SK-N-SH (cell line): ENCODE measurements at regions not wholly inside any gene's neighbourhood (a gene's known extent, or its start where the extent isn't known, plus 50 kb on each side); places are given as distances from the start of the nearest gene placed in this dataset.

Experiments
- CTCF ChIA-PET: fragments of 300-600, 350-600 bp; formaldehyde crosslinking; extraction: SDS; loops from one replicate; lab custom pipeline; 2021; lab: Yijun Ruan, JAX
- POLR2A ChIA-PET: fragments of 350-600 bp; sonication (Branson Sonifier 250); formaldehyde crosslinking; extraction: SDS; loops from one replicate; lab custom pipeline; 2020; ENCODE audit warnings: antibody characterized with exemption, inconsistent platforms; lab: Yijun Ruan, JAX
- DNase-seq: peaks from one replicate; pipeline ENCODE4 v3.0.0; 2012
- H2AFZ ChIP-seq: fragments of 200-600 bp; sonication (generic); 2 replicates; pipeline ENCODE4 v1.8.1; 2016; ENCODE audit warnings: antibody characterized with exemption, mild to moderate bottlenecking, low read depth
- H3F3A ChIP-seq: fragments of 200-600 bp; sonication (generic); replicated peaks from 2 replicates; pipeline ENCODE3; 2016; ENCODE audit warnings: antibody characterized with exemption, mild to moderate bottlenecking; ENCODE audit not compliant: insufficient read depth
- H3K27ac ChIP-seq, 2 experiments: fragments of 200-500 bp in 1 of 2; fragments of 200-600 bp in 1 of 2; sonication (Bioruptor generic) in 1 of 2; sonication (generic), shearing (Covaris generic) in 1 of 2; 2 replicates each; pipeline versions ENCODE4 v1.5.1 to v1.6.1; 2014 to 2016; ENCODE audit warnings: low read depth in 2 of 2, inconsistent platforms in 1 of 2, low read length in 1 of 2, mild to moderate bottlenecking in 1 of 2, mixed read lengths in 1 of 2
- H3K27me3 ChIP-seq: fragments of 200-600 bp; sonication (generic), shearing (Covaris generic); 2 replicates; pipeline ENCODE4 v1.6.1; 2016; ENCODE audit warnings: mixed run types; ENCODE audit not compliant: insufficient read depth
- H3K36me3 ChIP-seq, 2 experiments: fragments of 200-500 bp in 1 of 2; fragments of 200-600 bp in 1 of 2; sonication (Bioruptor generic) in 1 of 2; sonication (generic) in 1 of 2; replicated peaks in 1 of 2; 2 replicates each; pipeline versions ENCODE3 to v1.5.1; 2014 to 2016; ENCODE audit warnings: low read length in 1 of 2, mild to moderate bottlenecking in 1 of 2; ENCODE audit not compliant: insufficient read depth in 2 of 2, control insufficient read depth in 1 of 2
- H3K4me1 ChIP-seq, 2 experiments: fragments of 200-500 bp in 1 of 2; fragments of 200-600 bp in 1 of 2; sonication (Bioruptor generic) in 1 of 2; sonication (generic), shearing (Covaris generic) in 1 of 2; 2 replicates each; pipeline versions ENCODE4 v1.5.1 to v1.6.1; 2014 to 2016; ENCODE audit warnings: low read depth in 1 of 2, low read length in 1 of 2, mixed run types in 1 of 2; ENCODE audit not compliant: insufficient read depth in 2 of 2, control insufficient read depth in 1 of 2
- H3K4me2 ChIP-seq: fragments of 200-600 bp; sonication (generic), shearing (Covaris generic); 2 replicates; pipeline ENCODE4 v1.6.1; 2017; ENCODE audit warnings: mixed run types
- H3K4me3 ChIP-seq, 2 experiments: fragments of 200-500 bp in 1 of 2; fragments of 200-600 bp in 1 of 2; sonication (Bioruptor generic) in 1 of 2; sonication (generic), shearing (Covaris generic) in 1 of 2; 2 replicates each; pipeline versions ENCODE4 v1.5.1 to v1.8.1; 2014 to 2016; ENCODE audit warnings: low read depth in 2 of 2, inconsistent platforms in 1 of 2, low read length in 1 of 2, mild to moderate bottlenecking in 1 of 2, mixed read lengths in 1 of 2, moderate library complexity in 1 of 2
- H3K79me2 ChIP-seq: fragments of 200-600 bp; sonication (generic); 2 replicates; pipeline ENCODE4 v1.8.1; 2017; ENCODE audit warnings: mild to moderate bottlenecking; ENCODE audit not compliant: insufficient read depth
- H3K9ac ChIP-seq: fragments of 200-600 bp; sonication (generic); 2 replicates; pipeline ENCODE4 v1.6.1; 2017; ENCODE audit warnings: mixed run types
- H3K9me2 ChIP-seq: fragments of 200-600 bp; sonication (generic); 2 replicates; pipeline ENCODE4 v1.6.1; 2017; ENCODE audit warnings: mixed run types
- H3K9me3 ChIP-seq: fragments of 200-600 bp; sonication (generic); 2 replicates; pipeline ENCODE4 v1.6.1; 2017; ENCODE audit warnings: mixed run types, mild to moderate bottlenecking, moderate library complexity
- H4K20me1 ChIP-seq: fragments of 200-600 bp; sonication (generic); 2 replicates; pipeline ENCODE4 v1.6.1; 2017; ENCODE audit warnings: mild to moderate bottlenecking, mixed run types; ENCODE audit not compliant: insufficient read depth
- CHD2 ChIP-seq: fragments of 150-350 bp; IDR thresholded peaks from 2 replicates; pipeline ENCODE4 v1.6.1; 2018; ENCODE audit warnings: low read length; ENCODE audit not compliant: partially characterized antibody
- ELF1 ChIP-seq: IDR thresholded peaks from 2 replicates; pipeline ENCODE4 v1.4.0; 2012
- EP300 ChIP-seq, 2 experiments: IDR thresholded peaks; 2 replicates each; pipeline versions ENCODE4 v1.4.0 to v1.6.1; 2012; ENCODE audit warnings: borderline replicate concordance in 1 of 2, low read depth in 1 of 2, low read length in 1 of 2
- EZH2phosphoT487 ChIP-seq: fragments of 200-600 bp; sonication (generic); IDR thresholded peaks from 2 replicates; pipeline ENCODE4 v1.6.1; 2017; ENCODE audit warnings: low read depth, mixed run types, mild to moderate bottlenecking, antibody characterized with exemption, moderate library complexity, borderline replicate concordance
- FOSL2 ChIP-seq: IDR thresholded peaks from 2 replicates; pipeline ENCODE4 v1.4.0; 2012; ENCODE audit warnings: low read depth, mild to moderate bottlenecking, moderate library complexity, borderline replicate concordance
- FOXJ3 ChIP-seq: sonication (generic); formaldehyde crosslinking; IDR thresholded peaks from 2 replicates; pipeline ENCODE4 v1.5.1; 2020; ENCODE audit warnings: mild to moderate bottlenecking, missing genetic modification reagents
- FOXM1 ChIP-seq: IDR thresholded peaks from 2 replicates; pipeline ENCODE4 v1.4.0; 2012; ENCODE audit warnings: low read depth, mild to moderate bottlenecking
- GABPA ChIP-seq: IDR thresholded peaks from 2 replicates; pipeline ENCODE4 v1.4.0; 2012; ENCODE audit warnings: low read depth, mild to moderate bottlenecking
- JUND ChIP-seq: IDR thresholded peaks from 2 replicates; pipeline ENCODE4 v1.4.0; 2012
- MEF2A ChIP-seq: IDR thresholded peaks from 2 replicates; pipeline ENCODE4 v1.4.0; 2012; ENCODE audit warnings: low read depth, borderline replicate concordance
- MXI1 ChIP-seq: IDR thresholded peaks from 2 replicates; pipeline ENCODE4 v1.6.1; 2012; ENCODE audit warnings: mild to moderate bottlenecking, low read depth, low read length, improper control_type of control experiment
- NFIC ChIP-seq: IDR thresholded peaks from 2 replicates; pipeline ENCODE4 v1.4.0; 2012; ENCODE audit warnings: borderline replicate concordance
- NRF1 ChIP-seq: IDR thresholded peaks from 2 replicates; pipeline ENCODE4 v1.6.1; 2012; ENCODE audit warnings: low read depth, mild to moderate bottlenecking, low read length
- POLR2AphosphoS5 ChIP-seq: IDR thresholded peaks from 2 replicates; pipeline ENCODE4 v1.6.1; 2012; ENCODE audit warnings: low read depth, low read length
- RAD21 ChIP-seq: IDR thresholded peaks from 2 replicates; pipeline ENCODE4 v1.6.1; 2012; ENCODE audit warnings: mild to moderate bottlenecking, low read length
- RCOR1 ChIP-seq: fragments of 150-350 bp; IDR thresholded peaks from 2 replicates; pipeline ENCODE4 v1.6.1; 2017; ENCODE audit warnings: antibody characterized with exemption, low read length
- RFX5 ChIP-seq: IDR thresholded peaks from 2 replicates; pipeline ENCODE4 v1.6.1; 2012; ENCODE audit warnings: mild to moderate bottlenecking, improper control_type of control experiment, low read length
- RXRA ChIP-seq: IDR thresholded peaks from 2 replicates; pipeline ENCODE4 v1.4.0; 2012; ENCODE audit warnings: low read depth, mild to moderate bottlenecking, borderline replicate concordance
- SMC3 ChIP-seq: IDR thresholded peaks from 2 replicates; pipeline ENCODE4 v1.6.1; 2012; ENCODE audit warnings: low read depth, low read length, improper control_type of control experiment
- TAF1 ChIP-seq: IDR thresholded peaks from 2 replicates; pipeline ENCODE4 v1.6.1; 2012; ENCODE audit warnings: low read depth, mild to moderate bottlenecking, low read length, moderate library complexity, borderline replicate concordance
- TCF12 ChIP-seq: IDR thresholded peaks from 2 replicates; pipeline ENCODE4 v1.4.0; 2012
- TEAD4 ChIP-seq: IDR thresholded peaks from 2 replicates; pipeline ENCODE4 v1.4.0; 2012; ENCODE audit warnings: mild to moderate bottlenecking, borderline replicate concordance; ENCODE audit not compliant: insufficient read depth
- YY1 ChIP-seq: IDR thresholded peaks from 2 replicates; pipeline ENCODE4 v1.4.0; 2012; ENCODE audit warnings: low read depth, mild to moderate bottlenecking
- WGBS: methylation state at CpG from one replicate; pipeline ENCODE4 v1.1.6; 2017; ENCODE audit warnings: low lambda C conversion rate; 5-methylcytosine and 5-hydroxymethylcytosine counted together
- TF ChIP-seq, protein P1 (sequence below): fragments of 150-350 bp; IDR thresholded peaks from 2 replicates; pipeline ENCODE4 v1.6.1; 2017; ENCODE audit warnings: antibody characterized with exemption, low read length, low read depth, borderline replicate concordance
- TF ChIP-seq, protein P2 (sequence below): fragments of 150-350 bp; IDR thresholded peaks from 2 replicates; pipeline ENCODE4 v1.6.1; 2016; ENCODE audit warnings: mild to moderate bottlenecking, low read depth, low read length
- TF ChIP-seq, protein P3 (sequence below): IDR thresholded peaks from 2 replicates; pipeline ENCODE4 v1.4.0; 2012; ENCODE audit warnings: low read depth, borderline replicate concordance
- TF ChIP-seq, protein P4 (sequence below): IDR thresholded peaks from 2 replicates; pipeline ENCODE4 v1.4.0; 2012; ENCODE audit warnings: low read depth, borderline replicate concordance
- TF ChIP-seq, protein P5 (sequence below): IDR thresholded peaks from 2 replicates; pipeline ENCODE4; 2012
- TF ChIP-seq, protein P6 (sequence below): fragments of 200-600 bp; sonication (generic); IDR thresholded peaks from 2 replicates; pipeline ENCODE4 v1.6.1; 2017; ENCODE audit warnings: antibody characterized with exemption, mild to moderate bottlenecking, moderate library complexity

DNA sequence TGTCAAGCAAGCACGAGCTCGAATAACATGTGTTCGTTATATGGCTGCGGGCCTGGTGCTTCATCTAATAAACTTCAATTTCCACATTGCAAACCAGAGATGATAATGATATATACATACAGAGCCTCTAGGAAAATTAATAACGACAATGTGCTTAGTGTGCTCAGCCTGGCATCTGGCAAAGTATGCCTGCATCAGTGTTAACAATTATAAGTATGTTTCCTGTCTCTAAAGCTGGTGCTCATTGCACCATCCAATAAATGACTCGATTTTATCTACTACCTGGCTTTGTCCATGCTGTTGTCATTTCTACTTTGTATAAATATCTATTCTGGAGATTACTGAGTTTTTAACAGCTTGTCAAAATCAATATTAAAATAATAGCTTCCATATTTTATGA lies 1402.6 kb downstream of the MRPL39 start:
- Histone ChIP-seq H3K36me3 (no peaks in the 10 kb centered on the region), H3K9me3 (no peaks in the 10 kb centered on the region; the same call in 1 of the 2 replicates), H3K9ac (no peak overlapping the region), H3K27ac (peak overlapping the region in 1 of 2 experiments; percentile 56; a peak in 2 of 4 replicates), H3K4me2 (no peak overlapping the region), H3K9me2 (no peaks in the 10 kb centered on the region), H4K20me1 (no peaks in the 10 kb centered on the region), H3K4me3 (no peak overlapping the region), H2AFZ (peak overlapping the region; percentile 66; the same call in 1 of the 2 replicates), H3K4me1 (peaks cover 0 to 9% of the 10 kb centered on the region in 2 experiments; a peak in 2 of 4 replicates), H3F3A (peaks cover 3% of the 10 kb centered on the region), H3K27me3 (no peaks in the 10 kb centered on the region), H3K79me2 (no peaks in the 10 kb centered on the region)
- ChIA-PET CTCF (no interaction called here), POLR2A (no interaction called here)
- DNase-seq = peak; percentile 61
- WGBS = 22% methylated on average over 6 of the region's 6 CpGs
- no peak for TF ChIP-seq JUND
- TF ChIP-seq NRF1 = no peak
- no peak for TF ChIP-seq MXI1
- TF ChIP-seq FOXM1 = no peak
- TF ChIP-seq, protein P1, sequence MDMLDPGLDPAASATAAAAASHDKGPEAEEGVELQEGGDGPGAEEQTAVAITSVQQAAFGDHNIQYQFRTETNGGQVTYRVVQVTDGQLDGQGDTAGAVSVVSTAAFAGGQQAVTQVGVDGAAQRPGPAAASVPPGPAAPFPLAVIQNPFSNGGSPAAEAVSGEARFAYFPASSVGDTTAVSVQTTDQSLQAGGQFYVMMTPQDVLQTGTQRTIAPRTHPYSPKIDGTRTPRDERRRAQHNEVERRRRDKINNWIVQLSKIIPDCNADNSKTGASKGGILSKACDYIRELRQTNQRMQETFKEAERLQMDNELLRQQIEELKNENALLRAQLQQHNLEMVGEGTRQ = no peak
- TF ChIP-seq RCOR1 = peak; percentile 89
- no peak for TF ChIP-seq ELF1
- TF ChIP-seq, protein P2, sequence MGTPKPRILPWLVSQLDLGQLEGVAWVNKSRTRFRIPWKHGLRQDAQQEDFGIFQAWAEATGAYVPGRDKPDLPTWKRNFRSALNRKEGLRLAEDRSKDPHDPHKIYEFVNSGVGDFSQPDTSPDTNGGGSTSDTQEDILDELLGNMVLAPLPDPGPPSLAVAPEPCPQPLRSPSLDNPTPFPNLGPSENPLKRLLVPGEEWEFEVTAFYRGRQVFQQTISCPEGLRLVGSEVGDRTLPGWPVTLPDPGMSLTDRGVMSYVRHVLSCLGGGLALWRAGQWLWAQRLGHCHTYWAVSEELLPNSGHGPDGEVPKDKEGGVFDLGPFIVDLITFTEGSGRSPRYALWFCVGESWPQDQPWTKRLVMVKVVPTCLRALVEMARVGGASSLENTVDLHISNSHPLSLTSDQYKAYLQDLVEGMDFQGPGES = no peak
- TF ChIP-seq TAF1 = no peak
- TF ChIP-seq RAD21 = peak; percentile 31; the same call in 1 of the 2 replicates
- no peak for TF ChIP-seq POLR2AphosphoS5
- peak; percentile 75 for TF ChIP-seq CHD2
- TF ChIP-seq EZH2phosphoT487 = no peak
- TF ChIP-seq SMC3 = no peak
- no peak for TF ChIP-seq FOSL2
- peak in 1 of 2 experiments; percentile 91; a peak in 2 of 4 replicates for TF ChIP-seq EP300 (IDR thresholded peaks at IDR 0.05; ENCODE audit: borderline replicate concordance in 1 of 2, low read depth in 1 of 2, low read length in 1 of 2)
- TF ChIP-seq MEF2A = no peak
- TF ChIP-seq, protein P3, sequence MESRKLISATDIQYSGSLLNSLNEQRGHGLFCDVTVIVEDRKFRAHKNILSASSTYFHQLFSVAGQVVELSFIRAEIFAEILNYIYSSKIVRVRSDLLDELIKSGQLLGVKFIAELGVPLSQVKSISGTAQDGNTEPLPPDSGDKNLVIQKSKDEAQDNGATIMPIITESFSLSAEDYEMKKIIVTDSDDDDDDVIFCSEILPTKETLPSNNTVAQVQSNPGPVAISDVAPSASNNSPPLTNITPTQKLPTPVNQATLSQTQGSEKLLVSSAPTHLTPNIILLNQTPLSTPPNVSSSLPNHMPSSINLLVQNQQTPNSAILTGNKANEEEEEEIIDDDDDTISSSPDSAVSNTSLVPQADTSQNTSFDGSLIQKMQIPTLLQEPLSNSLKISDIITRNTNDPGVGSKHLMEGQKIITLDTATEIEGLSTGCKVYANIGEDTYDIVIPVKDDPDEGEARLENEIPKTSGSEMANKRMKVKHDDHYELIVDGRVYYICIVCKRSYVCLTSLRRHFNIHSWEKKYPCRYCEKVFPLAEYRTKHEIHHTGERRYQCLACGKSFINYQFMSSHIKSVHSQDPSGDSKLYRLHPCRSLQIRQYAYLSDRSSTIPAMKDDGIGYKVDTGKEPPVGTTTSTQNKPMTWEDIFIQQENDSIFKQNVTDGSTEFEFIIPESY = no peak
- TF ChIP-seq, protein P4, sequence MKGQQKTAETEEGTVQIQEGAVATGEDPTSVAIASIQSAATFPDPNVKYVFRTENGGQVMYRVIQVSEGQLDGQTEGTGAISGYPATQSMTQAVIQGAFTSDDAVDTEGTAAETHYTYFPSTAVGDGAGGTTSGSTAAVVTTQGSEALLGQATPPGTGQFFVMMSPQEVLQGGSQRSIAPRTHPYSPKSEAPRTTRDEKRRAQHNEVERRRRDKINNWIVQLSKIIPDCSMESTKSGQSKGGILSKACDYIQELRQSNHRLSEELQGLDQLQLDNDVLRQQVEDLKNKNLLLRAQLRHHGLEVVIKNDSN = no peak
- TF ChIP-seq FOXJ3 (CRISPR knock-in tag) = no peak
- TF ChIP-seq, protein P5, sequence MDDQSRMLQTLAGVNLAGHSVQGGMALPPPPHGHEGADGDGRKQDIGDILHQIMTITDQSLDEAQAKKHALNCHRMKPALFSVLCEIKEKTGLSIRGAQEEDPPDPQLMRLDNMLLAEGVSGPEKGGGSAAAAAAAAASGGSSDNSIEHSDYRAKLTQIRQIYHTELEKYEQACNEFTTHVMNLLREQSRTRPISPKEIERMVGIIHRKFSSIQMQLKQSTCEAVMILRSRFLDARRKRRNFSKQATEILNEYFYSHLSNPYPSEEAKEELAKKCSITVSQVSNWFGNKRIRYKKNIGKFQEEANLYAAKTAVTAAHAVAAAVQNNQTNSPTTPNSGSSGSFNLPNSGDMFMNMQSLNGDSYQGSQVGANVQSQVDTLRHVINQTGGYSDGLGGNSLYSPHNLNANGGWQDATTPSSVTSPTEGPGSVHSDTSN = no peak
- TF ChIP-seq GABPA = no peak
- no peak for TF ChIP-seq RFX5
- TF ChIP-seq TCF12 = peak; percentile 55
- TF ChIP-seq TEAD4 = no peak
- TF ChIP-seq RXRA = no peak
- TF ChIP-seq NFIC = no peak
- TF ChIP-seq, protein P6, sequence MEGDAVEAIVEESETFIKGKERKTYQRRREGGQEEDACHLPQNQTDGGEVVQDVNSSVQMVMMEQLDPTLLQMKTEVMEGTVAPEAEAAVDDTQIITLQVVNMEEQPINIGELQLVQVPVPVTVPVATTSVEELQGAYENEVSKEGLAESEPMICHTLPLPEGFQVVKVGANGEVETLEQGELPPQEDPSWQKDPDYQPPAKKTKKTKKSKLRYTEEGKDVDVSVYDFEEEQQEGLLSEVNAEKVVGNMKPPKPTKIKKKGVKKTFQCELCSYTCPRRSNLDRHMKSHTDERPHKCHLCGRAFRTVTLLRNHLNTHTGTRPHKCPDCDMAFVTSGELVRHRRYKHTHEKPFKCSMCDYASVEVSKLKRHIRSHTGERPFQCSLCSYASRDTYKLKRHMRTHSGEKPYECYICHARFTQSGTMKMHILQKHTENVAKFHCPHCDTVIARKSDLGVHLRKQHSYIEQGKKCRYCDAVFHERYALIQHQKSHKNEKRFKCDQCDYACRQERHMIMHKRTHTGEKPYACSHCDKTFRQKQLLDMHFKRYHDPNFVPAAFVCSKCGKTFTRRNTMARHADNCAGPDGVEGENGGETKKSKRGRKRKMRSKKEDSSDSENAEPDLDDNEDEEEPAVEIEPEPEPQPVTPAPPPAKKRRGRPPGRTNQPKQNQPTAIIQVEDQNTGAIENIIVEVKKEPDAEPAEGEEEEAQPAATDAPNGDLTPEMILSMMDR = no peak
- TF ChIP-seq YY1 = no peak
